Uterus (tissue), 2 donors: ENCODE measurements at regions not wholly inside any gene's neighbourhood (a gene's known extent, or its start where the extent isn't known, plus 50 kb on each side); places are given as distances from the start of the nearest gene placed in this dataset.

Experiments used
- POLR2A ChIP-seq, 2 donors: fragments of 450-650 bp; IDR thresholded peaks; one replicate each; pipeline ENCODE4 v1.6.1; 2016; ENCODE audit warnings: antibody characterized with exemption in 2 of 2, mild to moderate bottlenecking in 1 of 2, moderate library complexity in 1 of 2
- TF ChIP-seq, protein P1 (sequence below), 4 experiments: fragments of 200-600 bp in 2 of 4; fragments of 450-650 bp in 2 of 4; sonication (generic) in 2 of 4; IDR thresholded peaks; one replicate each; pipeline ENCODE4 v1.5.1; 2016 to 2019; ENCODE audit warnings: antibody characterized with exemption in 4 of 4, mild to moderate bottlenecking in 2 of 4, moderate library complexity in 1 of 4

DNA sequence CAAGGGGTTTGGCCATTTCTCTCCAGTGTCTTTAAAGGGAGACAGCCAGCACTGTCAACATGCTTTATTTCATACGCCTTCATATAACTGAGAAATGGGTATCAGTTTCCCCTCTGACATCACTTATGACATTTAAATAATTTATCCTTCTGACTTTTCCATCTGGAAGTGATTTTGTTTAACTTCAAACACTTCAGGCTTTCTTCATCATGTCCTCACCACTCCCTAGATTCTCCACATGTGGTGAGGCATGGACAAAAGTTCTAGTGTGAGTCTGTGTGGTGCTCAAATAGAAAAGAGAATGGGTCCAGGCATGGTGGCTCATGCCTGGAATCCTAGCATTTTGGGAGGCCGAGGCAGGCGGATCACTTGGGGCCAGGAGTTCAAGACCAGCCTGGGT is 158.6 kb downstream of the TXNL1 start:
- TF ChIP-seq, protein P1, sequence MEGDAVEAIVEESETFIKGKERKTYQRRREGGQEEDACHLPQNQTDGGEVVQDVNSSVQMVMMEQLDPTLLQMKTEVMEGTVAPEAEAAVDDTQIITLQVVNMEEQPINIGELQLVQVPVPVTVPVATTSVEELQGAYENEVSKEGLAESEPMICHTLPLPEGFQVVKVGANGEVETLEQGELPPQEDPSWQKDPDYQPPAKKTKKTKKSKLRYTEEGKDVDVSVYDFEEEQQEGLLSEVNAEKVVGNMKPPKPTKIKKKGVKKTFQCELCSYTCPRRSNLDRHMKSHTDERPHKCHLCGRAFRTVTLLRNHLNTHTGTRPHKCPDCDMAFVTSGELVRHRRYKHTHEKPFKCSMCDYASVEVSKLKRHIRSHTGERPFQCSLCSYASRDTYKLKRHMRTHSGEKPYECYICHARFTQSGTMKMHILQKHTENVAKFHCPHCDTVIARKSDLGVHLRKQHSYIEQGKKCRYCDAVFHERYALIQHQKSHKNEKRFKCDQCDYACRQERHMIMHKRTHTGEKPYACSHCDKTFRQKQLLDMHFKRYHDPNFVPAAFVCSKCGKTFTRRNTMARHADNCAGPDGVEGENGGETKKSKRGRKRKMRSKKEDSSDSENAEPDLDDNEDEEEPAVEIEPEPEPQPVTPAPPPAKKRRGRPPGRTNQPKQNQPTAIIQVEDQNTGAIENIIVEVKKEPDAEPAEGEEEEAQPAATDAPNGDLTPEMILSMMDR (IDR thresholded peaks at IDR 0.05): no peak
- no peak for TF ChIP-seq POLR2A (IDR thresholded peaks at IDR 0.05)
